ENCODE measurements at regions not wholly inside any gene's neighbourhood (a gene's known extent, or its start where the extent isn't known, plus 50 kb on each side); places are given as distances from the start of the nearest gene placed in this dataset.

DNA sequence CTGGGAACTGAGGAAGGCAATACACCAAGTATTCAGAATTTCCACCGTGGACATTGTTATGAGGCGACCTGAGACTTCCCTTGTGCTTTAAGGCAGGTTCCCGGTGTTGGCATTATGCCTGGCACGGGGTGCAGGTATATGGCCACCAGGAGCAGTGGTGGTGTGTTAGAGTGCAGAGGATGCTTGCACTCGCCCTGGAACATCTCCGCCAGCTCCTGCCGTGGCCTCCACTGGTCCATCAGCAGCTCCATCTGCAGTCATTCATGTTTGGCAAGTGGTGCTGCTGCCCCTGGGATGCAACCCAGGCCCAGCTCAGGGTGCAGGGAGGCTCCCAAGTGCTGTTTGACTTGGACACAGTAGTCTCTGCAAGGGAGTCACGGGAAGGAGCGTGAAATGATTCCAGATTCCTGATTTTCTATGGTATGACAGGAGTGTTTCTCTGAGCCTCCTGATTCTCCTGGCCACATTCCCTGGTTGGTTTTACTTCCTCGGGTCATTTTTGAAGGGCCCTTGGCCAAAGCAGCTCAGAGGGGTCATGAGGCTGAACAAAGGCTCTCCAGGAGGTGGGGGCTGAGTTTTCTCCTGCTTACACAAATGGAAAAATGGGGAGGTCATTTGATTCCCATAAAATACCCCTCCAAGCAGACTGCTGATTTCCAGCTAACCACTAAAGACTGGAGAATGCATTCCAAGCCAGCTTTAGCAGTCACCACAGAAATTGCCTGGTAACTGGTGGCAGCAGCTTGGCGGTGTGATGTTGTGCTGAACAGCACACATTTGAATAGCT lies 60.4 kb upstream of the PSEN2 start:
- Histone ChIP-seq H4K91ac (ENCODE audit: insufficient read depth, low read depth, low read length) (no peak overlapping the region), H3K18ac (ENCODE audit: low read depth, low read length) (no peak overlapping the region), H3K23ac (ENCODE audit: low read depth, low read length) (no peak overlapping the region), H3K9me3 (ENCODE audit: control insufficient read depth, insufficient read depth, low read length) (no peaks in the 10 kb centered on the region), H2AK9ac (replicated peaks; ENCODE audit: low read depth, low read length, poor library complexity) (no peak overlapping the region), H3K4ac (ENCODE audit: low read depth, low read length) (no peak overlapping the region), H3K36me3 (ENCODE audit: control insufficient read depth, insufficient read depth, low read length) (no peaks in the 10 kb centered on the region), H2AK5ac (ENCODE audit: low read depth, low read length) (no peak overlapping the region), H2BK15ac (ENCODE audit: low read depth, low read length) (no peak overlapping the region), H3K27ac (ENCODE audit: insufficient read depth, low read length) (no peak overlapping the region), H4K20me1 (ENCODE audit: insufficient read depth, low read length) (no peaks in the 10 kb centered on the region), H3K4me3 (ENCODE audit: insufficient read depth, low read depth, low read length) (no peak overlapping the region), H3K9me1 (ENCODE audit: insufficient read depth, low read length) (0 out of 2 replicates have a peak, but pooled peaks cover under 1% of the 10 kb centered on the region), H2BK120ac (ENCODE audit: low read depth, low read length) (no peak overlapping the region), H3K9ac (ENCODE audit: low read depth, low read length) (no peak overlapping the region), H2AFZ (replicated peaks; ENCODE audit: low read length, poor library complexity) (no peak overlapping the region), H3K79me1 (ENCODE audit: low read depth in 1 of 2, low read length in 2 of 2) (no peaks in the 10 kb centered on the region), H3K4me2 (ENCODE audit: low read depth, low read length) (no peak overlapping the region), H2BK20ac (ENCODE audit: low read depth, low read length) (no peak overlapping the region), H3K4me1 (ENCODE audit: control insufficient read depth, insufficient read depth, low read length) (peaks cover 4% of the 10 kb centered on the region; the same call in 1 of the 2 replicates), H3K56ac (ENCODE audit: extremely low read depth, insufficient read depth, low read length) (no peak overlapping the region), H3K27me3 (ENCODE audit: control insufficient read depth, insufficient read depth, low read length) (peaks cover 26% of the 10 kb centered on the region), H4K8ac (ENCODE audit: low read depth in 2 of 2, low read length in 2 of 2) (no peak overlapping the region), H2BK5ac (ENCODE audit: low read depth, low read length, poor library complexity, severe bottlenecking) (no peak overlapping the region), H4K5ac (ENCODE audit: low read depth, low read length) (no peak overlapping the region), H3K14ac (replicated peaks; ENCODE audit: low read depth, low read length) (no peak overlapping the region)
- CTCF ChIA-PET, result interaction anchor here (1.3 kb wide), 1 partner anchor 13 kb away, joined by 3 read pairs; no protein-coding TSS in a partner anchor
- TF ChIP-seq RCOR1 (IDR thresholded peaks at IDR 0.05; ENCODE audit: insufficient replicate concordance, low read length) (no peak), CHD1 (IDR thresholded peaks at IDR 0.05; ENCODE audit: low read depth, low read length) (no peak), RAD21 (IDR thresholded peaks at IDR 0.05; ENCODE audit: low read length) (no peak), NFE2L2 (IDR thresholded peaks at IDR 0.05; ENCODE audit: low read depth, low read length) (no peak), FOS (IDR thresholded peaks at IDR 0.05; ENCODE audit: low read depth, low read length) (no peak), BHLHE40 (IDR thresholded peaks at IDR 0.05; ENCODE audit: low read depth, low read length) (no peak), MAFK (IDR thresholded peaks at IDR 0.05; ENCODE audit: low read depth, low read length) (no peak), RFX5 (IDR thresholded peaks at IDR 0.05; ENCODE audit: low read depth, low read length) (no peak)
- TF ChIP-seq, protein P1, sequence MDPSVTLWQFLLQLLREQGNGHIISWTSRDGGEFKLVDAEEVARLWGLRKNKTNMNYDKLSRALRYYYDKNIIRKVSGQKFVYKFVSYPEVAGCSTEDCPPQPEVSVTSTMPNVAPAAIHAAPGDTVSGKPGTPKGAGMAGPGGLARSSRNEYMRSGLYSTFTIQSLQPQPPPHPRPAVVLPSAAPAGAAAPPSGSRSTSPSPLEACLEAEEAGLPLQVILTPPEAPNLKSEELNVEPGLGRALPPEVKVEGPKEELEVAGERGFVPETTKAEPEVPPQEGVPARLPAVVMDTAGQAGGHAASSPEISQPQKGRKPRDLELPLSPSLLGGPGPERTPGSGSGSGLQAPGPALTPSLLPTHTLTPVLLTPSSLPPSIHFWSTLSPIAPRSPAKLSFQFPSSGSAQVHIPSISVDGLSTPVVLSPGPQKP (IDR thresholded peaks at IDR 0.05; ENCODE audit: borderline replicate concordance, low read depth, low read length), result no peak
- TF ChIP-seq, protein P2, sequence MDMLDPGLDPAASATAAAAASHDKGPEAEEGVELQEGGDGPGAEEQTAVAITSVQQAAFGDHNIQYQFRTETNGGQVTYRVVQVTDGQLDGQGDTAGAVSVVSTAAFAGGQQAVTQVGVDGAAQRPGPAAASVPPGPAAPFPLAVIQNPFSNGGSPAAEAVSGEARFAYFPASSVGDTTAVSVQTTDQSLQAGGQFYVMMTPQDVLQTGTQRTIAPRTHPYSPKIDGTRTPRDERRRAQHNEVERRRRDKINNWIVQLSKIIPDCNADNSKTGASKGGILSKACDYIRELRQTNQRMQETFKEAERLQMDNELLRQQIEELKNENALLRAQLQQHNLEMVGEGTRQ (IDR thresholded peaks at IDR 0.05; ENCODE audit: low read depth, low read length), result no peak
- TF ChIP-seq, protein P3, sequence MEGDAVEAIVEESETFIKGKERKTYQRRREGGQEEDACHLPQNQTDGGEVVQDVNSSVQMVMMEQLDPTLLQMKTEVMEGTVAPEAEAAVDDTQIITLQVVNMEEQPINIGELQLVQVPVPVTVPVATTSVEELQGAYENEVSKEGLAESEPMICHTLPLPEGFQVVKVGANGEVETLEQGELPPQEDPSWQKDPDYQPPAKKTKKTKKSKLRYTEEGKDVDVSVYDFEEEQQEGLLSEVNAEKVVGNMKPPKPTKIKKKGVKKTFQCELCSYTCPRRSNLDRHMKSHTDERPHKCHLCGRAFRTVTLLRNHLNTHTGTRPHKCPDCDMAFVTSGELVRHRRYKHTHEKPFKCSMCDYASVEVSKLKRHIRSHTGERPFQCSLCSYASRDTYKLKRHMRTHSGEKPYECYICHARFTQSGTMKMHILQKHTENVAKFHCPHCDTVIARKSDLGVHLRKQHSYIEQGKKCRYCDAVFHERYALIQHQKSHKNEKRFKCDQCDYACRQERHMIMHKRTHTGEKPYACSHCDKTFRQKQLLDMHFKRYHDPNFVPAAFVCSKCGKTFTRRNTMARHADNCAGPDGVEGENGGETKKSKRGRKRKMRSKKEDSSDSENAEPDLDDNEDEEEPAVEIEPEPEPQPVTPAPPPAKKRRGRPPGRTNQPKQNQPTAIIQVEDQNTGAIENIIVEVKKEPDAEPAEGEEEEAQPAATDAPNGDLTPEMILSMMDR (conservative IDR thresholded peaks at IDR 0.05; ENCODE audit: low read depth, low read length), result no peak
- DNase-seq, result peak; percentile 3
- intact Hi-C loops (cut with micrococcal nuclease) (no loop called here), dilution Hi-C loops (cut with HindIII; ENCODE audit: low sequenced_read_pairs, unreplicated experiment) (no loop called here), in situ Hi-C loops (cut with MboI; ENCODE audit: low sequenced_read_pairs) (no loop called here)
- no peak for ATAC-seq (ENCODE audit: low read depth)
- BruUV-seq (replicated peaks), result no TSS peak
- POLR2A ChIA-PET (ENCODE audit: unreplicated experiment), result no interaction called here
- WGBS, 2 experiments (ENCODE audit: extremely low coverage in 2 of 2, insufficient read length in 1 of 2), result 84% methylated on average over 4 of the region's 11 CpGs; no CpG with 5 or more reads in 1 of the 2 experiments

All from IMR-90 (cell line).